GM21515 (cell line): ENCODE measurements at regions not wholly inside any gene's neighbourhood (a gene's known extent, or its start where the extent isn't known, plus 50 kb on each side); places are given as distances from the start of the nearest gene placed in this dataset.
"Not testable (repeated sequence)": the region's sequence is repeated elsewhere in the genome, so short reads cannot be mapped to it uniquely, and the experiment has no call there.

Source experiments
- ATAC-seq: cut with Tn5 transposase; IDR thresholded peaks from one replicate; pipeline ENCODE4 v1.9.1; 2021; ENCODE audit not compliant: unreplicated experiment

DNA sequence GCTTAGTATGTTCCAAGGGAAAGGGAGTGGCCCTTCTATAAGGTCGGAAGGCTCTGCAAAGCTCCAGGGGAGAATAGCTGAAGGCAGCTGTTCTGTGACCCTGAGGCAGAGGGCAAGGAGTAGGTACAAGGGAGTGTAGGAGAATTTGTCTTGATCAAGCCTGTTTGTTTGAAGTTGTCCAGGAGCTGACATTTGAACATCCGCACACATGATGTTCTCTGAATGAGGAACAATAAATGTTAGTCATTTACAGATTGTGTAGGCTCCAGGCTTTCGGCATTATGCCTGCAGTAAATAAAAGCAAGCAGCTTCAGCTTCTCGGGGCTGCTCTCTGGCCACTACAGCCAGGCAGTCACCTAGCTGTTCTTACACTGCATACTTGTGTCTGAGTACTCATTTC, 52.7 kb downstream of the CTAGE6 start:
- ATAC-seq = not testable (repeated sequence)

DNA sequence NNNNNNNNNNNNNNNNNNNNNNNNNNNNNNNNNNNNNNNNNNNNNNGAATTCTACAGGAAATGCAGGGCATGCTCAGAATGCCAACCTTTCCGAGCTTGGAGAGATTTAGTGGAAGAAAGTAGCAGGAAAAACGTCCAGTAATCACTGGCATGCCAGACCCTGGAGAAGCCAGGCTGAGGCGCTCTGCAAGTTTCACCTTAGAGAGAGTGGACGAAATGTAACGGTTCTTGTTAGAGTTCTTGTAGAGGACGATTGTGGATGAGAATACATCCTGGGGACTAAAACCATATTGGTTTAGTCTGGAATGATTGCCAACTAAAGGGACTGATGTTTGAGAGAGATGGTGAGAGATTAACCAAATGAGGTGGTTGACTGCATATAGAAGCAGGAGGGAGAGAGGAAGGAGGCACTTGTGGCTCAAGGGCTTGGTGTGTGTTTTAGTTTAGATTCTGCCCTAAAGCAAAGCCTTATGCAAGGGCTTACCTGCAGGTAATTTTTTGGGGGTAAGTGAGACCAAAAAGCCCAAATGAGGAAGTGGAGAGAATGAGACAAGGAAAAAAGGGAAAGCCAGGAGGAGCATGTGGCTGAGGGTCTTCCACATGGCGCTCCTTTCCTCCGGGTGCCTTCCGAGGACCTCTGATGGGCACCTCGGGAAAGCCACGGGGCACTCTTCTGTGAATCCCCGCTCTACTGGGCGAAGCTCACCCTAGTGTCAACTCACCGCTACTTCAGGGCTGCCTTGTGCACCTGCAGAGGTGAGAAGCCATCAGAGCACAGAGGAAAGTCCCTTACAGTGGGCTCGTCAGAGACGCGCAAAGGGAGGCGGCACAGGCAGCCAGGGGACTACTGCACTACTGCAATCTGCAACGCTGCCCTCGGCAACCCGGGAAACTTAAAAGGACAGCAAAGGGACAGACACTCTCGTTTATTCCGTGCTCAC, 56.5 kb downstream of the CTAGE6 start:
- peak; percentile 98 for ATAC-seq
